ENCODE measurements at regions not wholly inside any gene's neighbourhood (a gene's known extent, or its start where the extent isn't known, plus 50 kb on each side); places are given as distances from the start of the nearest gene placed in this dataset.

DNA sequence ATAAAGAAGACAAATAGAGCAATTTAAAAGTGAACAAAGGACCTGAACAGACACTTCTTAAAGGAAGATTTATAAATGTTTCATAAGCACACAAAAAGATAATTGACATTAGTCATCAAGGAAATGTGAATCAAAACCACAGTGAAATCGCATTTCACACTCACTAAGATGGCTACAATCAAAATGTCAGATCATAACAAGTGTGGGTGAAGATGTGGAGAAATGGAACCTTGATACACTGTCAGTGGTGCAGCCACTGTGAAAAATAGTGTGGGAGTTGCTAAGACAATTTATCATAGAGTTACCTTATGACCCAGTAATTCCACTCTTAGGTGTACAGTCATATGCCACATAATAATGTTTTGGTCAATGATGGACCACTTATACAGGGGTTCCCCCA lies 54.5 kb upstream of the HTR4 start:
- no peaks in the 10 kb centered on the region for H3K36me3 Mint-ChIP-seq
- ChIA-PET POLR2A (no interaction called here), CTCF (interaction anchor here (0.6 kb wide), 1 partner anchor 22 kb away, joined by 3 read pairs; no protein-coding TSS in a partner anchor)
- ATAC-seq (no peak), DNase-seq (ENCODE audit: low spot score) (no peak)
- no peaks in the 10 kb centered on the region for H3K9me3 Mint-ChIP-seq
- H3K4me1 Mint-ChIP-seq = no peaks in the 10 kb centered on the region
- H3K4me3 Mint-ChIP-seq = no peak overlapping the region
- no peak overlapping the region for H3K27ac Mint-ChIP-seq
- no peaks in the 10 kb centered on the region; the same call in 1 of the 2 replicates for H3K27me3 Mint-ChIP-seq (ENCODE audit: low read depth)
- TF ChIP-seq PRRX2 (CRISPR knock-in tag; IDR thresholded peaks at IDR 0.05) = no peak
- TF ChIP-seq IRF2 (CRISPR knock-in tag; IDR thresholded peaks at IDR 0.05; ENCODE audit: borderline replicate concordance, low read depth) = no peak
- TF ChIP-seq NR2C2 (CRISPR knock-in tag; IDR thresholded peaks at IDR 0.05) = no peak
- TF ChIP-seq, protein P1, sequence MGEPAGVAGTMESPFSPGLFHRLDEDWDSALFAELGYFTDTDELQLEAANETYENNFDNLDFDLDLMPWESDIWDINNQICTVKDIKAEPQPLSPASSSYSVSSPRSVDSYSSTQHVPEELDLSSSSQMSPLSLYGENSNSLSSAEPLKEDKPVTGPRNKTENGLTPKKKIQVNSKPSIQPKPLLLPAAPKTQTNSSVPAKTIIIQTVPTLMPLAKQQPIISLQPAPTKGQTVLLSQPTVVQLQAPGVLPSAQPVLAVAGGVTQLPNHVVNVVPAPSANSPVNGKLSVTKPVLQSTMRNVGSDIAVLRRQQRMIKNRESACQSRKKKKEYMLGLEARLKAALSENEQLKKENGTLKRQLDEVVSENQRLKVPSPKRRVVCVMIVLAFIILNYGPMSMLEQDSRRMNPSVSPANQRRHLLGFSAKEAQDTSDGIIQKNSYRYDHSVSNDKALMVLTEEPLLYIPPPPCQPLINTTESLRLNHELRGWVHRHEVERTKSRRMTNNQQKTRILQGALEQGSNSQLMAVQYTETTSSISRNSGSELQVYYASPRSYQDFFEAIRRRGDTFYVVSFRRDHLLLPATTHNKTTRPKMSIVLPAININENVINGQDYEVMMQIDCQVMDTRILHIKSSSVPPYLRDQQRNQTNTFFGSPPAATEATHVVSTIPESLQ (CRISPR knock-in tag; IDR thresholded peaks at IDR 0.05) = no peak
- TF ChIP-seq ESRRA (CRISPR knock-in tag; IDR thresholded peaks at IDR 0.05; ENCODE audit: borderline replicate concordance) = no peak
- no peak for TF ChIP-seq RORB (CRISPR knock-in tag; IDR thresholded peaks at IDR 0.05)
- TF ChIP-seq ATF1 (CRISPR knock-in tag; IDR thresholded peaks at IDR 0.05) = no peak
- TF ChIP-seq SMAD4 (CRISPR knock-in tag; IDR thresholded peaks at IDR 0.05) = no peak
- TF ChIP-seq, protein P2, sequence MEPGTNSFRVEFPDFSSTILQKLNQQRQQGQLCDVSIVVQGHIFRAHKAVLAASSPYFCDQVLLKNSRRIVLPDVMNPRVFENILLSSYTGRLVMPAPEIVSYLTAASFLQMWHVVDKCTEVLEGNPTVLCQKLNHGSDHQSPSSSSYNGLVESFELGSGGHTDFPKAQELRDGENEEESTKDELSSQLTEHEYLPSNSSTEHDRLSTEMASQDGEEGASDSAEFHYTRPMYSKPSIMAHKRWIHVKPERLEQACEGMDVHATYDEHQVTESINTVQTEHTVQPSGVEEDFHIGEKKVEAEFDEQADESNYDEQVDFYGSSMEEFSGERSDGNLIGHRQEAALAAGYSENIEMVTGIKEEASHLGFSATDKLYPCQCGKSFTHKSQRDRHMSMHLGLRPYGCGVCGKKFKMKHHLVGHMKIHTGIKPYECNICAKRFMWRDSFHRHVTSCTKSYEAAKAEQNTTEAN (CRISPR knock-in tag; IDR thresholded peaks at IDR 0.05) = no peak
- no peak for TF ChIP-seq ZNF232 (CRISPR knock-in tag; IDR thresholded peaks at IDR 0.05)
- TF ChIP-seq SMAD3 (CRISPR knock-in tag; IDR thresholded peaks at IDR 0.05; ENCODE audit: borderline replicate concordance) = no peak
- TF ChIP-seq, protein P3, sequence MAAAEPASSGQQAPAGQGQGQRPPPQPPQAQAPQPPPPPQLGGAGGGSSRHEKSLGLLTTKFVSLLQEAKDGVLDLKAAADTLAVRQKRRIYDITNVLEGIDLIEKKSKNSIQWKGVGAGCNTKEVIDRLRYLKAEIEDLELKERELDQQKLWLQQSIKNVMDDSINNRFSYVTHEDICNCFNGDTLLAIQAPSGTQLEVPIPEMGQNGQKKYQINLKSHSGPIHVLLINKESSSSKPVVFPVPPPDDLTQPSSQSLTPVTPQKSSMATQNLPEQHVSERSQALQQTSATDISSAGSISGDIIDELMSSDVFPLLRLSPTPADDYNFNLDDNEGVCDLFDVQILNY (CRISPR knock-in tag; IDR thresholded peaks at IDR 0.05) = no peak

DNA sequence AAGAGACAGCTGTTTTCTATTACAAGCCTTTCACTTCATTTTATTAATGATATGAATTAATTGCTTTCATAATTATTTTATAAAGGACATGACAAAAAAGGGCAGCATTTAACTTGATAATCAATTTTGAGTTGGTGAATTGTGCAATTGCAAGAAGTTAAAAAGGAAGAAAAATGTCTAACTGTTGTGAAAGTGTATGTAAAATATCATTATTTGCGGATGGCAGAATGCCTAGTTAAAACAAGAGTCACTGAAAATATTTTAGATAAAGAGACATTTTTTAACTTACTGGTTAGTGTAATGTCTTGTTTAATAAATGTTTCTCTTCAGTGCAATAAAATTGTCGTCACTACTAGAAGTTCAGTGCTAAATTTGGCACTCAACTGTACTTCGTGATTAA lies 57.6 kb upstream of the HTR4 start:
- Mint-ChIP-seq H3K9me3 (no peaks in the 10 kb centered on the region), H3K36me3 (no peaks in the 10 kb centered on the region), H3K27me3 (ENCODE audit: low read depth) (no peaks in the 10 kb centered on the region; the same call in 1 of the 2 replicates), H3K4me3 (no peak overlapping the region), H3K27ac (no peak overlapping the region), H3K4me1 (no peaks in the 10 kb centered on the region)
- CTCF ChIA-PET = interaction anchor here (1.6 kb wide), 1 partner anchor 19 kb away, joined by 4 read pairs; no protein-coding TSS in a partner anchor
- ATAC-seq (no peak), DNase-seq (ENCODE audit: low spot score) (no peak)
- TF ChIP-seq JUN (CRISPR knock-in tag; IDR thresholded peaks at IDR 0.05) = no peak
- no peak for TF ChIP-seq SMAD4 (CRISPR knock-in tag; IDR thresholded peaks at IDR 0.05)
- POLR2A ChIA-PET = interaction anchor here (0.6 kb wide), 1 partner anchor 557 kb away, joined by 3 read pairs; no protein-coding TSS in a partner anchor

DNA sequence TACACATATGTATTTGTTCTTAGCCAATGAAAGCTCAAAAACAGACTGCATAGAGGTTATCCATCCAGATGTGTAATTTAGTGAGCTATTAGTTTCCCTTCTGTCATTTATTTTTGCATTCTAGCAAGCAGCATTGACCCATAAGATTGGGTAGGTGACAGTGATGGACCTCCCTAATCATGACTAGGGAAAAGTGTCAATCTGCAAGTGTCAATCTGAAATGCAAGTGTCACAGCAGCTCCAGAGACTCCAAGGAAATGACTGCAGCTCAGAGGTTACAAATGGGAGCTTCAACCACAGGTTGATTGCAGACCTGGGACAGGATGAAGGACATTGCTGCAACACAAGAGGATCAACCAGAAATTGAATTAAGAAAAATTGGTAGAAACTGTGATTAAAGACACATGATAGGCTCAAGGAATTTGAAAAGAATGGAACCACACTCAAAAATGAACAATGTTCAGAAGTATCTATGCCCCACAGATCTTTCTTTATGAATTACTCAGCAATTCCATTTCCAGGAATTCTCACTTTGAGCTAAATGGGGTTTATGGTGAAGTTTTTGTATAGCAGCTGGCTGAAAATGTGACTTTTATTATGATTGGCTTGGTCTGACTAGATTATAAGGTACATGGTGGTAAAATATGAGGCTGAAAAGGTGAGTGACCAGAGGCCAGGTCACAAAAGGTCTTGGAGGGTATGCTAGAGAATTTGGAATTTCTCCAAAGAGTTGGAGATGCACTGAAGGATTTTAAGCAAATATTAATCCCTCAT lies 59.6 kb upstream of the HTR4 start:
- DNase-seq (ENCODE audit: low spot score) (no peak), ATAC-seq (no peak)
- Mint-ChIP-seq H3K4me1 (peaks cover 10% of the 10 kb centered on the region; the same call in 1 of the 2 replicates), H3K9me3 (no peaks in the 10 kb centered on the region), H3K36me3 (no peaks in the 10 kb centered on the region), H3K27me3 (ENCODE audit: low read depth) (peaks cover 3% of the 10 kb centered on the region), H3K4me3 (no peak overlapping the region), H3K27ac (no peak overlapping the region)
- CTCF ChIA-PET = interaction anchor here (1.2 to 1.5 kb wide), 4 partner anchors 17 to 321 kb away, joined by 3 to 11 read pairs (median 4); no protein-coding TSS in a partner anchor
- POLR2A ChIA-PET = no interaction called here
- TF ChIP-seq, protein P4, sequence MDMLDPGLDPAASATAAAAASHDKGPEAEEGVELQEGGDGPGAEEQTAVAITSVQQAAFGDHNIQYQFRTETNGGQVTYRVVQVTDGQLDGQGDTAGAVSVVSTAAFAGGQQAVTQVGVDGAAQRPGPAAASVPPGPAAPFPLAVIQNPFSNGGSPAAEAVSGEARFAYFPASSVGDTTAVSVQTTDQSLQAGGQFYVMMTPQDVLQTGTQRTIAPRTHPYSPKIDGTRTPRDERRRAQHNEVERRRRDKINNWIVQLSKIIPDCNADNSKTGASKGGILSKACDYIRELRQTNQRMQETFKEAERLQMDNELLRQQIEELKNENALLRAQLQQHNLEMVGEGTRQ (CRISPR knock-in tag; IDR thresholded peaks at IDR 0.05) = no peak
- TF ChIP-seq ZNF121 (CRISPR knock-in tag; IDR thresholded peaks at IDR 0.05) = no peak
- no peak for TF ChIP-seq ZNF396 (CRISPR knock-in tag; IDR thresholded peaks at IDR 0.05; ENCODE audit: borderline replicate concordance)
- TF ChIP-seq, protein P3 (CRISPR knock-in tag; IDR thresholded peaks at IDR 0.05) = no peak
- TF ChIP-seq, protein P5, sequence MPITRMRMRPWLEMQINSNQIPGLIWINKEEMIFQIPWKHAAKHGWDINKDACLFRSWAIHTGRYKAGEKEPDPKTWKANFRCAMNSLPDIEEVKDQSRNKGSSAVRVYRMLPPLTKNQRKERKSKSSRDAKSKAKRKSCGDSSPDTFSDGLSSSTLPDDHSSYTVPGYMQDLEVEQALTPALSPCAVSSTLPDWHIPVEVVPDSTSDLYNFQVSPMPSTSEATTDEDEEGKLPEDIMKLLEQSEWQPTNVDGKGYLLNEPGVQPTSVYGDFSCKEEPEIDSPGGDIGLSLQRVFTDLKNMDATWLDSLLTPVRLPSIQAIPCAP (CRISPR knock-in tag; IDR thresholded peaks at IDR 0.05) = no peak
- TF ChIP-seq JAZF1 (CRISPR knock-in tag; IDR thresholded peaks at IDR 0.05) = no peak
- TF ChIP-seq ZNF317 (CRISPR knock-in tag; IDR thresholded peaks at IDR 0.05; ENCODE audit: borderline replicate concordance, low read depth) = no peak
- no peak for TF ChIP-seq TEAD1 (CRISPR knock-in tag; IDR thresholded peaks at IDR 0.05)
- TF ChIP-seq, protein P6, sequence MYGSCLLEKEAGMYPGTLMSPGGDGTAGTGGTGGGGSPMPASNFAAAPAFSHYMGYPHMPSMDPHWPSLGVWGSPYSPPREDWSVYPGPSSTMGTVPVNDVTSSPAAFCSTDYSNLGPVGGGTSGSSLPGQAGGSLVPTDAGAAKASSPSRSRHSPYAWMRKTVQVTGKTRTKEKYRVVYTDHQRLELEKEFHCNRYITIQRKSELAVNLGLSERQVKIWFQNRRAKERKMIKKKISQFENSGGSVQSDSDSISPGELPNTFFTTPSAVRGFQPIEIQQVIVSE (CRISPR knock-in tag; IDR thresholded peaks at IDR 0.05; ENCODE audit: borderline replicate concordance) = no peak
- TF ChIP-seq GTF2I (CRISPR knock-in tag; conservative IDR thresholded peaks at IDR 0.05) = no peak

All from WTC11 (cell line).